HG02759 (cell line): ENCODE measurements at regions not wholly inside any gene's neighbourhood (a gene's known extent, or its start where the extent isn't known, plus 50 kb on each side); places are given as distances from the start of the nearest gene placed in this dataset.
"Not testable (repeated sequence)": the region's sequence is repeated elsewhere in the genome, so short reads cannot be mapped to it uniquely, and the experiment has no call there.

Experiments used
- ATAC-seq: cut with Tn5 transposase; IDR thresholded peaks from one replicate; pipeline ENCODE4 v1.9.1; 2021; ENCODE audit warnings: mild to moderate bottlenecking, moderate library complexity; ENCODE audit not compliant: unreplicated experiment

DNA sequence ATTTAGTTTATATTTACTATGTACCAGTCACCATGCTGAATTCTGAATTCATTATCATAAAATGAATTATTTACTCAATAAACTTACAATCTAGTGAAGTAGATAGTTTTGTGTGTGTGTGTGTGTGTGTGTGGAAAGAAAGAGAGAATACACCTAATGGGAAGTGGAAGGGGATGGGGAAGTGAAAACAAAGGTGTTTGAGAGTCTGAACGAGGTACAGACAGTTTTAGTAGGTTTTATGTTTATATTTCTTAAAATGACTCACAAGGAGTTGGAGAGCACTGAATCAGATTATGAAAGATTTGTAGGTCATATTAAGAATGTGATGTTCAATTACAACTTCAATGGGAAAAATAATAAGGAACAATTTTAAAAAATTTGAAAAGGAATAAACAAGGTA lies 1753.0 kb downstream of the SLITRK1 start:
- ATAC-seq = no peak

DNA sequence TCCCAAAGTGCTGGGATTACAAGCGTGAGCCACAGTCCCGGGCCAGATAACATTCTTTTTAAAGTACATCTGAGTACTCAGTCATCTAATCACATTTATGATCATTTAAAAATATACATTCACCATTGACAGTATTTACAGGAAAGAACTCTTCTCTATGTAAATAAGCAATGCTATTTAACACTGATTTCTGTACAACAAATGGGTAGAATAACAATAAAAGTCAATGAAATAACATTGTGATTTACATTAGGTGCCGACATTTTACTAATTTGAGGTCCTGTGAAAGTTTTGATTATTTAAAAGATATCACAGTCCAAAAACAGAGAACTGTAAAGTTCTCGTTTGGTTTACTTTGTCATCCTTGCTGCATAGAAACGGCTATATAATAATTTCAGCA lies 1763.7 kb downstream of the SLITRK1 start:
- ATAC-seq = no peak

DNA sequence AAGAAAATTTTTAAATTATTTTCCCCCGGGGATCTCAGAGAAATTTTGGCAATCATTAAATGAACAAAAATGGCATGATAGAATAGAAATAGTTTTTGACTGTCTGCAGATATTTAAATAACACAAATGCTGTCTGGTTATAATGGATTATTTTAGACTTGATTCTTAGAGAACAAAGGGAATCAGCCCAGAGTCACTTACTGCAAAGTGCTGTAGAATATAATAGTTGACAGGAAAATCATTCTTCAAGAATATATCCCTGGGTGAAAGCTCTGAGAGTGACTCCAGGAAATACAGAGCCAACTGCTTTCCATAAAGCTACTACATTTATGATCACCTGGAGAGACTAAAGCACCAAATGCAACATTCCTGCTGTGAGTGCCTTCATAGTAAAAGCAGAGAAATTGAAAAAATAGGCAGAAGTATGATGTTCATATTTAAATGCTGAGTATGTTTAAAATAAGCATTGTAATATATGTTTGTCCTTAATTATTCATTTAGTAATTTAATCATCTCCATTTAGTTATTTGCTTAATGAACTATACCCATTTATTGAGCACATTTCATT lies 1765.8 kb downstream of the SLITRK1 start:
- no peak for ATAC-seq

DNA sequence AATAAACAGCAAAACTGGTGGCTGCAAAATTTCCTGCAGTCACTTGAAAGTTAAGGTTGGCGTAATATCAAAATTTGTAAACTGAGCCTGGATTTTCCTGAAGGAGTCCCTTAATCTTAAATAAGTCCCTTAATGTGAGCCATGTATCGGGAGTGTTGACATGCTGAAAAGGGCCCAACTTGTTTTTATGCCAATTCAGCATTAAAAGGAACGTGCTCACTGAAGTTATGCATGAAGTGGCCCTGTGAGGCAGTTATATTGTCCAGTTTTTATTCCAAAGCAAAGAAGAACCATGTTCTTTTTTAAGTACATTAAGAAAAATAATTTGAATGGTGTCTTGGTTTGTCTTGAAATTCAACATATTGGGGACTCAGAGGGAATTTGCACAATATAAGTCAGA lies 1766.9 kb downstream of the SLITRK1 start:
- no peak for ATAC-seq

DNA sequence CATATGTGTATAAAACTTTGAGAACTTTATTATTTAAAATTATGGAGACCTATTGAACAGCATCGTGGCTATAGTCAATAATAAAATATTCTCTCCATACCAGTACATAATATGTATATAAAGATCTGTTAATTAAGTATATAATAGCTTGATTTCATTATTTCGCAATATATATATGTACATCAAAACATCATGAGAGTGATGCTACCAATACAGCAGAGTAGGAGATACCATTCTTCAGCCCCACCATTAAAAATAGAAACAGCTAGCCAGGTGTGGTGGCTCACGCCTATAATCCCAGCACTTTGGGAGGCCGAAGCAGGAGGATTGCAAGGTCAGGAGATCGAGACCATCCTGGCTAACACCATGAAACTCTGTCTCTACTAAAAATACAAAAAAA lies 1755.3 kb upstream of the SPRY2 start:
- ATAC-seq = no peak

DNA sequence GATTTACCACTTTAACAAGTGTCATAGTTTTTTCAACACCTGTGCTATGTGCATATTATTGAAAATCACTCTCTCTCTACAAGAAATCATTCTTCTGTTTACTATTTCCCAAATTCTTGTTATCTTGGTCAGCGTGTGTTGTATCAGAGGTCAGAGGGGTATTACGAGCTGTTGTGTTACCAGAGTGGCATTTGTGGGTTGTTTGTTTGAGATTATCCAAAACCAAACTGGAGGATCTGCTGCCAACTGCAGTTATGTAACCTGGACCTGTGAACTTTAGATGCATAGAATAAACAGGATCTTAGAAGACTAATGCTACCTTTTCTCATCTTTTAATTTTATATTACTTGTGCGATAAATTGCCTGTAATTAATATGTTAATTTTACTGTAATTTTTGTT lies 1751.4 kb upstream of the SPRY2 start:
- no peak for ATAC-seq

DNA sequence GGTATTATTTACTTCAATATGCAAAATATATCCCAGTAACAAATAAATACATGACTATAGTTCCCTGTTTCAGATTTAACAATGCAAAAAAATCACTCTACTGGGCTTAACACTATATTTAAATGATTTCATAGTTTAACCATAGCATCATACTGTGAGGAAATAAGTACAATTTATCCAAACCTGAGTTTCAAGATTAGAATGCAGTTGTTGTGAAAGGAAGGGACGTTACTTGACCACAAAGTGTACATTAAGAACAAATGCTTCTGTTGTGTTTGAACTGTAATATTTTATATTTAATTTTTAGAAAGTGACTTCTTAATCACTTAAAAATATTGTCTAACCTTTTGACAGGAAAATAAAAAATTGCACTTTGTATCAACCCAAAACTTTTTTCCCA lies 1747.9 kb upstream of the SPRY2 start:
- ATAC-seq = no peak

DNA sequence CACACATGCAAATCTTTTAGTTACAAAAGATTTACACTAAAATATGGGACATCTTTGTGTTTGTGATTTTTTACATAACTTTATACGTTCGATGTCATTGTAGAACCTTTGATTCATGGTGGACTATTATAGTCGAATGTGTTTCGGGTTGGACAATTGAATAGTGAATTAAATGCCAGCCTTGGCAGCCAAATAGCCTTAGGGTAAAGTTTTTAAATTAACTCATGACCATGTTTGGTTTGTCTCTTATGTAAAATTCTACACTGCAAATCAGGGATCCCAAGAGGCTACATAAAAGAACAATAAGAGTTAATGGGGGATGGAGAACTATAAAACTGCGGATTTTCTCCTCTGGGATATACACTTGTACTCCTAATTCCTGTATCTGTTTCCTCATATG lies 1735.6 kb upstream of the SPRY2 start:
- ATAC-seq = no peak

DNA sequence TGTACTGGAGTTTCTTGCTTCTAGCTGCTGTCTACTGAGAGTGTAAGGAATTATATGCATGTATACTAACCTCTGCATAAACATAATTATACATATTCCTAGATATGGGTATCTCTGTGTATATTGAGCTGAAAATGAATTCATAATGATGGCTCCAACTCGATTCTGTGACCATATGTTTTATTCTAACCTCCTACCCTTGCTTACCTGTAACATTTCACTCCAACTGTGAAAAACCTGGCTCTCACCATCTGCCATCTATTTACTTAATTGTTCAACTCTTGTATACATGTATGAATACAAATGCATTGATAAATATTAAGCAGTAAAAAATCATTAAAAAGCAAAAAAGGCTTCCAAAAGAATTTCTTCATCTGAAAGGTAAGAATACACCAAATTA lies 1729.5 kb upstream of the SPRY2 start:
- no peak for ATAC-seq

DNA sequence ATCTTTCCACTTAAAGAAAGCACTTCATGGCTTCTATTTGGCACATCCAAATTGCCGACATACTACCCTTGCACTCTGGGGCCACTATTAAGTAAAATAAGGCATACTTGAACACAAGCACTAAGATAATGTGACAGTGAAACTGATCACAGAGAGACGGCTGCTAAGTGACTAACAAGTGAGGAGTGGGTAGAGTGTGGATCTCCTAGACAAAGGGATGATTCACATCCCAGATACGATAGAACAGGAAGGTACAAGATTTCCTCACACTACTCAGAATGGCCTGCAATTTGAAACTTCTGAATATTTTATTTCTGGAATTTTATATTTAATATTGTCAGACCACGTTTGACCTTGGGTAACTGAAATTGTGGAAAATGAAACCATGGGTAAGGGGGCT lies 1721.8 kb upstream of the SPRY2 start:
- no peak for ATAC-seq

DNA sequence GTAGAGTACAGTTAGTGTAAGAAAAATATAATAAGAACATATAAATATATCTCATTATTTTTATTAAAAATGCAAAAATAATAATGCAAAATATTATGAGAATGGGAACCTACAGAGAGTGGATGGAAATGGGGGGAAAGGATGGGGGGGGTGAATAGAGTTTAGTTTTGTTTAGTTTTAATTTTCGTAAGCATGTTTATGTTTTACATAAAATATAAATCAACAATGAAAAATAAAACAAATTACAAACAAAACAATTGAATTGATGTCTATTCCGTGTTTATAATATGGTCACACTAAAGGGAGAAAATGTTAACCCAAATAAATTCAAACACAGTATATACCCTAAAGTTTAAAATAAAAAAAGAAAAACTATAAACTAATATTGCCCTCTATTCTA lies 1717.4 kb upstream of the SPRY2 start:
- ATAC-seq = no peak

DNA sequence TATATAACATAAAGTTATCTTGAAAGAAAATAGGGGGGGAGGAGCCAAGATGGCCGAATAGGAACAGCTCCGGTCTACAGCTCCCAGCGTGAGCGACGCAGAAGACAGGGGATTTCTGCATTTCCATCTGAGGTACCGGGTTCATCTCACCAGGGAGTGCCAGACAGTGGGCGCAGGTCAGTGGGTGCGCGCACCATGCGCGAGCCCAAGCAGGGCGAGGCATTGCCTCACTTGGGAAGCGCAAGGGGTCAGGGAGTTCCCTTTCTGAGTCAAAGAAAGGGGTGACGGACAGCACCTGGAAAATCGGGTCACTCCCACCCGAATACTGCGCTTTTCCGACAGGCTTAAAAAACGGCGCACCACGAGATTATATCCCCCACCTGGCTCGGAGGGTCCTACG lies 1704.4 kb upstream of the SPRY2 start:
- not testable (repeated sequence) for ATAC-seq

DNA sequence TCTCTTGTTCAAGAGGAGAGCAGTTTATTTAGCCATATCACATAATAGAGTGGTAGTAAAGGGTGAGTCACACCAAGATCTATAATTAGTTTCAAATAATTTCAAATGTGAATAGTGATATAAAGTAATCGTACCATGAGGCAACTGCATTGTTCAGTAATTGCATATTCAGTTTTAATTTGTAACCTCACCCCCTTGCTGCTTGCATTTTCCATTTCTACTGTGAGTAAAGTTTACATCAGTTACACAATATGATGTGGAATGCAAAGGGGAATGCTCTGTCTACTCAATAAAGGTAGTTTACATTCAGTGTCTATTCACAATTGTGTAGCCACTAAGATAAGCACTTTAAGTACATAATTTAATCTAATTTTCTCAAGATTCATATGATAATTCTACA lies 1695.7 kb upstream of the SPRY2 start:
- no peak for ATAC-seq

DNA sequence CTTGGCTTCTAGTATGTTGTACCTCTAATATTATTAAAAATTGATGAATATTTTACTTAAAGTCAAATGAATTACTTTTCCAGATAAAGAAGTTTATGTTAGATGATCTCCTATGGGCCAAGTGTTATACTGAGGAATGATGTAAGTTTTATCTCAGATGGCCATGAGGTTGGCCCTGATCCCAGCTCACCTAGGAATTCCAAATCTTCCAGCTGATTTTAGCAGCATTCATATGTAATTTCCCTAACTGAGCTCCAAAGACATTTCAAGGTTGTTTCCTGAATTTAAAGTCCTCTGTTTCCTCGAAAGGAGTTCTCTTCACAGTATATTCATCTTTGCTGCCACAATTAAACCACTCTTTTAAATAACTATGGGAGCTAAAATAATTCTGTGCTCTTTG lies 1670.4 kb upstream of the SPRY2 start:
- no peak for ATAC-seq

DNA sequence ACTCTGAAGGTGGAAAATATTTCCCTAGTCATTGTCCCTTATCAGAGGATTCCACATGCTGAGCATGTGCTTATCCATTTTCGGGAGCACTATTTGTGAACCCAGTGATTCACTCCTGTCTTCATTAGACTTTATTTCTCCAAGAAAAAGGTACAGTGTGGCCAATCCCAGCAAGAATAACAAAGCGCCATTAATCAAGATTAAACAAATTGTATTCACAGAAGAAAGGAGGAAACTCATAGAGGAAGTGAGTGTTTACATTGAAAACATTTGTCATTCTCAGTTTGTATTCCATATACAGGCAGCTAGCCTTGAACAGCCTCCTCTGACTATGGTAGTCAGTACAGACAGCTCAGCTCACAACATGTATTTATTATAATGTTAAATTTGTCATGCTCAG lies 1669.9 kb upstream of the SPRY2 start:
- ATAC-seq = no peak

DNA sequence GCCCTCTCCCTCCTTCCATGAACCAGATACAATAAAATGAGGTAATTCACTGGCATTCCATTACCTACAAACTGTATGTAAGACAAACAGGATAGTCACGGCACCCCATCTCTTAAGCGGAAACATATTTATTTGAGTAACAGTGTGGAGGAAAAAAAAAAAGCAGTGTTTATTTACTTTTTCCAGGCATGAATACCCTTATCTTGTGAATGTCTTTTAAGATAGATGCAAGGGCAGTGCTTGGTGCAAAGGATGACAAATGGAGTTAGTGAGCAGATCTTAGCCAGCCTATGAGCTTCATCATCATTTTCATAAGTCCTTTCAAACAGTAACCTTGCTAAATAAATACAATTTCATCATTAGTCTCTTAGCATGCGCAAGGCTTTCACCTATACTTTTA lies 1661.8 kb upstream of the SPRY2 start:
- ATAC-seq = no peak

DNA sequence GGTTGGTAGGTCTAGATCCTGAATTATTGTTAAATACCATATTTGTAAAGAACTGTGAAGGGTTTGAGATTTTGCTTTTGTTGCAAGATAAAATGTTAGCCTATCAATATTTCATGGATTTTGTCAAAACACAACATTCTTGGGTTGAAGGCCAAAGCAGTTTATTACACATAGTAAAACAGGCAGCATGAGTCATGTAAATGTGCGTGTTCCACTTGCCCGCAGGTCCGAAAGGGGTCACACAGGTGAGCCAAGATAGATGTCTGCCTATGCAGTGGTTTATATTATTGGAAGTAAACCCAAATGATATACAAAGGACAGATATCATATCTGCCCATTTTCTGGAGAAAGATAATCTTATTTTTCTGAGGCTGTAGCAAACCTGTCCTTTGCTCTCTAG lies 1654.4 kb upstream of the SPRY2 start:
- no peak for ATAC-seq

DNA sequence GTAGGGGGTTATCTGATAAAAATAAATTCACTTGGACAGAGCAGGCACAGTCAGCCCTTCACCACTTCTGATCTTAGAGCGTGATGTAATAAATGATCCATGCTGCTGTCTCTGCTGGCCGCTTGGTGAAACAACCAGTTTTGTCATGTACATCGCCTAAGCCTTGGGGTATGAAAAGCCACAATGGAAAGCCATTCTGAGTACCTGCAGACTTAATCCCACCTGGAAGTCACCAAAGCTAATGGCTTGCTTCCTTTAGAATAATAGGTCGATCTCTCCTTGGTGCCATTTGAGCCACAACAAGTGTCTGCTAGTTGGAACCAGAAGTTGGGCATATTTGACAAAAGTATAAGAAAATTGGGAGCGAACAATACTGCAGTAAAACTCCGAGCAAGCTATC lies 1649.7 kb upstream of the SPRY2 start:
- ATAC-seq = no peak

DNA sequence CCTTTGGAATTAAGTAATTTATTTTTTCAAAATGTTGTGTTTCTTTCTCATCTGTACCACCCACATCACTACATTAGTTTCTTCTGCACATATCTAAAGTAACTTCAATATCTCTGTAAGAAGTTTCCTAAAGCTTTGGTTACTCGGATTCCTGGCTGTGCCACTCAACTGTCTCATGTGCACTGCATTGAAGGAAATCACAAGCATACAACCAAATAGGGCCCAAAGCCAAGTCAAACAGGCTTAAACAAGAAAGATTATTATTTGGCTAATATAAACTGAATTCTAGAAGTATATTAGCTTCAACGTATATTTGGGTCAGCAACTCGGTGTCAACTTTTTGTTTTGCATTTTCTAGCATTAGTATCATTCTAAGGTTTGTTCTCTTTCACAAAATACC lies 1647.6 kb upstream of the SPRY2 start:
- no peak for ATAC-seq

DNA sequence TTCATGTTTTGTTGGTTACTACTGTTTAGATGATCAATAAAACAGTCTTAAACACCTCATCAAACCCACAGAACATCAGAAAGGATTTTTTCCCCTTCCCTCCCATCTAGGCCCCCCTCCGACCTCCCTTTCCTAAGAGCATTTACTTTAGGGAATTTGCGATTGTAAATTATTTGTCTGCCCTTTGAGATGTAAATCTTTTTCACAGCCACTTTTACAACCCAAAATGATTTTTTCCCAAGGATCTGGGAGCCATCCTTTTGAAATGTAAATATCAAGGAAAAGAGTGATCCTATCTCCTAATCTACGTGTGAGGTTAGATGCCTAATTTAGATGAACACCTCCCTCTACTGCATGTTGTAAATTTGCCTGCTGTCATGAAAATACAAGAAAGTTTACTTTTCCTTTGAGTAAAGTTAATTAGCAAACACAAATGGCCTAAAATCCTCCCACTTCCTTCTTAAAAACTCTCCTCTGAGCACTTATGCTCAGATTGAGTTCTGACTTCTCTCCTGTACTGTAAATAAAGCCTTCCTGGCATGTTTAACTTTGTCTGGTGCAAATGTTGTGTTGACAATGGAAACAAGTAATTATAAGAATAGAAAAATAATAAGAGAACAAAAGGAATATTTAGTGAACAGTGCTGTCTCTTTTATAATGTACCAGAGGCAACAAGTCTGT lies 1646.9 kb upstream of the SPRY2 start:
- no peak for ATAC-seq

DNA sequence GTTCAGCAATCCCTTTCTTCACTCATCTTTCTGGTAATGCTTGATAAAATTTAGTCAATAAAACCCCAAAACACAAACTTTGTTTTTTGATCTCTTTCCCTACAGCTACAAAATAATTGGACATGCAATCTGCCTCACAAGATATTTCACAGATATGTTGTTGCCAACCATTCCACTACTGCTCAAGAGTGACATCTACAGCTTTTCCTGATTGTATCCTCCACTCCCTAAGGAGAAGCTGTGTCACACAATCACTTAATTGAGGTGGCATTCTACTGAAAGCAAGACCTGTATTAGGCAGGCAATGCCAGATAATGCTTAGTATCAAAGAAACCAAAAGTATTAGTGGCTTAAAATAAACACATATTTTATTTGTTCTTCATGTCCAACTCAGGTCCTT lies 1646.2 kb upstream of the SPRY2 start:
- no peak for ATAC-seq

DNA sequence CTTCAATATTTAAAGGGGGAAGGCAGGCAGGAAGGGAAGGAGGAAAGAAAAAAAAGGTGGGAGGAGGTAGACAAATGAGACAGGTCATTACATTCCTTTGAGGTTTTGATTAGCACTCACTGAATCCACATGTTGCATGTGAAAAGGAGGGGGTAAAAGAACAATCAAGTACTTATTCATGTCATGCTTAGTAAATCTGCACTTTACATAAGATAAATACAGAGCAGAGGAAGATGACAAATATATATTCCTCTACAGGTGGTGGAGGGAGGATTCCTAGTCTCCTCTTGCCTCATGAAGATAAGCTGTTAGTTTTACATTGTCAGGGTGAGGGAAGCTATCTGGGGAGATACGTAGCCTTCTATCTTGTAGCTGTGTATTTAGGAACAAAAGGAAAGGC lies 1645.4 kb upstream of the SPRY2 start:
- ATAC-seq = no peak

DNA sequence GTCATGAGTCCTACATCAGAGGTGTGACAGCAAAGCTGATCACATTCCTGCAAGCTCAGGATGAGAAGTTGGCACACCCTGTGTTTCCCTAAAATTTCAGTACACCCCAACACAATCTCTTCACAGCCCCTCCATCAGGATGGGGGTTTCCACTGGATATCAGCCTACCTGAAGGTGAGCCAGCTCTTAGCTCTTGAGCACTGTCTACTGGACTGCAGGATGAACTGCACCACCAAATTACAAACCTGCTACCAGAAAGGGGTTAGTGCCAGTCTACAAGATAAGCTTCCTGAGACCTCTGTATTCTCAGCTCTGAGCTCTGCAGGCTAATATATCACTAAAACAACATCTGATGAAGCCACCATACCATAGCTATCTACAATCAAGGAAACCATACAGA lies 1616.2 kb upstream of the SPRY2 start:
- no peak for ATAC-seq
